AG09319 (cell line): ENCODE measurements at regions not wholly inside any gene's neighbourhood (a gene's known extent, or its start where the extent isn't known, plus 50 kb on each side); places are given as distances from the start of the nearest gene placed in this dataset.
"Not testable (repeated sequence)": the region's sequence is repeated elsewhere in the genome, so short reads cannot be mapped to it uniquely, and the experiment has no call there.

Experiments
- DNase-seq: peaks from one replicate; pipeline ENCODE4 v3.0.0-alpha.2; 2010; ENCODE audit warnings: low read depth; ENCODE audit errors: extremely low read depth
- TF ChIP-seq, protein P1 (sequence below): IDR thresholded peaks from 2 replicates; pipeline ENCODE4 v1.5.1; 2011; ENCODE audit warnings: low read depth, mild to moderate bottlenecking, inconsistent platforms, low read length, moderate library complexity

DNA sequence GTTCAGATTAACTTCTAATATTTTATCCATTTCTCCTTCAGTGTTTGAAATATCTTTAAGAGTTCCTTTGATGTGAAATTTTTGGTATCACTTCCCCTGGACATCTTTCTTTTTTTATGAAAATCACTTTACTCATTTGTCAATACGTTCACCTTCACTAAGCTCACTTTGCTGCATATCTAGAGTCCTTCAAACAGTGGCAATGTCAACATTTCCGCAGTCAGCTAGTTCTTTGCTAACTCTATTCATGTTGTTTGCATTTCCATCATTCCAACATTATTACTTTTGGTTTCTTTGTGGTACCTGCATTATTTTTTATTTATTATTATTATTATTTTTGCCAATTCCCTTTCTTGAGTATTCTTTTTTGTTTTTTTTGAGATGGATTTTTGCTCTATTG lies 203.0 kb downstream of the GPAT3 start:
- DNase-seq, result no peak
- TF ChIP-seq, protein P1, sequence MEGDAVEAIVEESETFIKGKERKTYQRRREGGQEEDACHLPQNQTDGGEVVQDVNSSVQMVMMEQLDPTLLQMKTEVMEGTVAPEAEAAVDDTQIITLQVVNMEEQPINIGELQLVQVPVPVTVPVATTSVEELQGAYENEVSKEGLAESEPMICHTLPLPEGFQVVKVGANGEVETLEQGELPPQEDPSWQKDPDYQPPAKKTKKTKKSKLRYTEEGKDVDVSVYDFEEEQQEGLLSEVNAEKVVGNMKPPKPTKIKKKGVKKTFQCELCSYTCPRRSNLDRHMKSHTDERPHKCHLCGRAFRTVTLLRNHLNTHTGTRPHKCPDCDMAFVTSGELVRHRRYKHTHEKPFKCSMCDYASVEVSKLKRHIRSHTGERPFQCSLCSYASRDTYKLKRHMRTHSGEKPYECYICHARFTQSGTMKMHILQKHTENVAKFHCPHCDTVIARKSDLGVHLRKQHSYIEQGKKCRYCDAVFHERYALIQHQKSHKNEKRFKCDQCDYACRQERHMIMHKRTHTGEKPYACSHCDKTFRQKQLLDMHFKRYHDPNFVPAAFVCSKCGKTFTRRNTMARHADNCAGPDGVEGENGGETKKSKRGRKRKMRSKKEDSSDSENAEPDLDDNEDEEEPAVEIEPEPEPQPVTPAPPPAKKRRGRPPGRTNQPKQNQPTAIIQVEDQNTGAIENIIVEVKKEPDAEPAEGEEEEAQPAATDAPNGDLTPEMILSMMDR, result no peak

DNA sequence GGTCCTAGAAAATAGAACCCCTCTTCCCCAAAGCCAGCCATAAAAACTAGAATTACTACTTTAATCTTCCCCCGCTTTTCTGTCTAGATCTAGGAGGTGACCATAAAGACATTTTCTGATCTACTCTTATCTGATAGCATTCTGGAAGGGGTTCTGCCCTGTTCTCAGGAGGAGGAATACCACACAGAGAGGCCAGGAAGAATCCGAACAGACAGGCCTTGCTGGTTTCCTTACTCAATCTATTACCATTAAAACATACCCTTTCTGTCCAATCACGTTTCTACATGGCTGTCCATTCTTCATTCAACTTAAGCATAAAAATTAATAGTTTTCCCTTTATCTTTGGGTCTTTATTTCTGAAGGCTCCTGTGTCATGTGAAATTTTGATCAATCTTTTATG lies 198.7 kb downstream of the GPAT3 start:
- TF ChIP-seq, protein P1, result no peak
- no peak for DNase-seq

DNA sequence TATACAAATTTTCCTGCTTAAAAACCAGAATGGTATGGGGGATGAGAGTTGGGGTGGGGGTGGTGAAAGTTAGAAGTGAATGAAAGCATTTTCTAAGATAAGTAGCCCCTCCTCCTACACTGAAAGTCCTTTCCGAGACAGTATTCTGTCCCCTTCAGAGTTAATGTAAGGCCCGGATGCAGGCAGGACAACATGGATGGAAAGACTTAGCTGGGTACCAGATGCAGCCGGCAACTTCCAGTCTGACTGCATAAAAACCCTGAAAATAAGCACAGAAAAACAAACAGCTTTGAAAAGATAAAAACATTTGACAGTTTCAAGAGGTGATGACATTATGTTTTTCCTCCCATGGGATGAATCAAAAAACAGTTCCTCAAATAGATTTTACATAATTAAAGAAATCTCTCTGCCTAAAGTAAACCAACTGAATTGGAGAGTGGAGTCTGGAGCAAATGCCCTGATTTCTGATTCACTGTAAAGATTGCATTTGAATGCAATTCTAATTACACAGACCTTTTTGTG lies 196.3 kb downstream of the GPAT3 start:
- no peak for DNase-seq
- TF ChIP-seq, protein P1, result no peak

DNA sequence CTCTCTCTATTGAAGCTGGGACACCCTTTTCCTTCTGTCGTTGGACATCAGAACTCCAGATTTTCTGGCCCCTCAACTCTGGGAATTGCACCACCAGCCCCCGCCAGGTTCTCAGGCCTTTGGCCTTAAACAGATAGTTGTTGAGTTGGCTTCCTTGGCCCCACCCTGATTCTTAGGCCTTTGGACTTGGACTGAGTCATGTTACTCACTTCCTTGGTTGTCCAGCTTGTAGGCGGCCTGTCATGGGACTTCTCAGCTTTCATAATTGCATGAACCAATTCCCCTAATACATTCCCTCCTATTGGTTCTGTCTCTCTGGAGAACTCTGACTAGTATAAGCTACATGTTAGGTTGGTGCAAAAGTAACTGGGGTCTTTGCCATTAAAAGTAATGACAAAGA lies 195.7 kb downstream of the GPAT3 start:
- no peak for DNase-seq
- TF ChIP-seq, protein P1, result no peak

DNA sequence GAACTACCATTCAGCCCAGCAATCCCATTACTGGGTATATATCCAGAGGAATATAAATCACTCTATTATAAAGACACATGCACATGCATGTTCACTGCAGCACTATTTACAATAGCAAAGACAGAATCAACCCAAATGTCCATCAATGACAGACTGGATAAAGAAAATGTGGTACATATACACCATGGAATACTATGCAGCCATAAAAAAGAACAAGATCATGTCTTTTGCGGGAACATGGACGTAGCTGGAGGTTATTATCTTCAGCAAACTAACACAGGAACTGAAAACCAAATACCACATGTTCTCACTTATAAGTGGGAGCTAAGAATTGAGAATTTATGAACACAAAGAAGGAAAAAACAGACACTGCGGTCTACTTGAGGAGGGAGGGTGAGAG lies 195.1 kb downstream of the GPAT3 start:
- not testable (repeated sequence) for DNase-seq

DNA sequence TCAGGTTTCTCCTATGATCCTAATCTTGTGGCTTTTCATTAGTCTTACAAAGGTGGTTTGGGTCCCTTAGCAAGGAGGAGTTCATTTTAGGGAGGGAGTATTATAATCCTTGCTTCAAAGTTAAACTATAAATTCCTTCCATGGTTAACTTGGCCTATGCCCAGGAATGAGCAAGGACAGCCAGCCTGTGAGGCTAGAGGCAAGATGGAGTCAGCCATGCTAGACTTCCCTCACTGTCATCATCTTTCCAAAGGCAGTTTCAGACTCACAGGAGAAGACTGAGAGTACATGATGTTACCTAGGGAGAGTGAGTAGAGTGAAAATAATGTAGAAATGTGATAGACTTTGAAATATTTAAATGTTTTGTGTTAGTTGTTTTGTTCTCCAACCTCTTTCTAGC lies 192.3 kb downstream of the GPAT3 start:
- TF ChIP-seq, protein P1, result no peak
- no peak for DNase-seq

DNA sequence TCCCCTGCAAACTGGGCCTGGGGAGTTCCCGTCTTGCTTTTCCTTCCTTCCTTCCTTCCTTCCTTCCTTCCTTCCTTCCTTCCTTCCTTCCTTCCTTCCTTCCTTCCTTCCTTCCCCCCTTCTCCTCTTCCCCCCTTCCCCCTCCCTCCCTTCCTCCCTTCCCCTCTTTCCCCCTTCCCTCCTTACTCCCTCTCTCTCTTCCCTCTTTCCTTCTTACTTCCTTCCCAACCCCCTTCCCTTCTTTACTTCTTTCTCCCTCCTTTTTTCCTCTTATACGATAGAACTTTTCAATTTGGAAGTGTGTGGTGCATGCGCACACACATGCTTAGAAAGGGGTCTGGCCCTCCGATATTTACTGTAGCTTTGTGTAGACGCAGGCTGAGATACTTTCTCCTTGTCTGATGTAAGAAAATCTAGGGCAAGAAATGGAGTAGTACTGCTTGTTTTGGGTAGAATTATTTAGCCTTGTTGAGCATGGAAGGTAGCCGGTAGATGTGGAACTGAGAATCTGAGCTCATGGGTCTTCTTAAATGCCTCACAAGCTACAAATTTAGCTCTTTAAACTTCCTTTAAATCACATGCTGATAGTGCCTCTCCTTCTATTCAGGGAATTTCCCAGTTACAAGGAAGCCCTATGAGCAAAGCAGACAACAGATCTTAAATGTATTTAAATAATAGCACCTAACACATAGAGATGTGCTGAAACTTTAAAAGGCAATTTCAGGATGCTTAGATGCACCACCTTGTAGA lies 189.6 kb downstream of the GPAT3 start:
- no peak for DNase-seq
- TF ChIP-seq, protein P1, result no peak
